ENCODE measurements at regions not wholly inside any gene's neighbourhood (a gene's known extent, or its start where the extent isn't known, plus 50 kb on each side); places are given as distances from the start of the nearest gene placed in this dataset.
A peak's percentile ranks its signal among the peaks of the same experiment; 100 is the strongest.

- intact Hi-C loops (cut with DNase I): no loop called here
- no peaks in the 10 kb centered on the region for H3K4me1 ChIP-seq
- no peaks in the 10 kb centered on the region for H3K9me3 ChIP-seq
- 24 to 68% methylated on average over 2 of the region's 2 CpGs for WGBS, 2 donors
- no peak for TF ChIP-seq POLR2A (IDR thresholded peaks at IDR 0.05)
- TF ChIP-seq, protein P1, sequence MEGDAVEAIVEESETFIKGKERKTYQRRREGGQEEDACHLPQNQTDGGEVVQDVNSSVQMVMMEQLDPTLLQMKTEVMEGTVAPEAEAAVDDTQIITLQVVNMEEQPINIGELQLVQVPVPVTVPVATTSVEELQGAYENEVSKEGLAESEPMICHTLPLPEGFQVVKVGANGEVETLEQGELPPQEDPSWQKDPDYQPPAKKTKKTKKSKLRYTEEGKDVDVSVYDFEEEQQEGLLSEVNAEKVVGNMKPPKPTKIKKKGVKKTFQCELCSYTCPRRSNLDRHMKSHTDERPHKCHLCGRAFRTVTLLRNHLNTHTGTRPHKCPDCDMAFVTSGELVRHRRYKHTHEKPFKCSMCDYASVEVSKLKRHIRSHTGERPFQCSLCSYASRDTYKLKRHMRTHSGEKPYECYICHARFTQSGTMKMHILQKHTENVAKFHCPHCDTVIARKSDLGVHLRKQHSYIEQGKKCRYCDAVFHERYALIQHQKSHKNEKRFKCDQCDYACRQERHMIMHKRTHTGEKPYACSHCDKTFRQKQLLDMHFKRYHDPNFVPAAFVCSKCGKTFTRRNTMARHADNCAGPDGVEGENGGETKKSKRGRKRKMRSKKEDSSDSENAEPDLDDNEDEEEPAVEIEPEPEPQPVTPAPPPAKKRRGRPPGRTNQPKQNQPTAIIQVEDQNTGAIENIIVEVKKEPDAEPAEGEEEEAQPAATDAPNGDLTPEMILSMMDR (IDR thresholded peaks at IDR 0.05): no peak
- H3K4me3 ChIP-seq: no peak overlapping the region
- H3K27ac ChIP-seq: no peak overlapping the region
- H3K27me3 ChIP-seq: no peaks in the 10 kb centered on the region
- DNase-seq (no peak), ATAC-seq (no peak)
- H3K36me3 ChIP-seq (replicated peaks in 1 of 2; ENCODE audit: insufficient read depth in 1 of 2, low read depth in 2 of 2): no peaks in the 10 kb centered on the region
Observed at GRCh38 chr7:46152696-46153095, 231.6 kb upstream of the IGFBP3 start.

DNA sequence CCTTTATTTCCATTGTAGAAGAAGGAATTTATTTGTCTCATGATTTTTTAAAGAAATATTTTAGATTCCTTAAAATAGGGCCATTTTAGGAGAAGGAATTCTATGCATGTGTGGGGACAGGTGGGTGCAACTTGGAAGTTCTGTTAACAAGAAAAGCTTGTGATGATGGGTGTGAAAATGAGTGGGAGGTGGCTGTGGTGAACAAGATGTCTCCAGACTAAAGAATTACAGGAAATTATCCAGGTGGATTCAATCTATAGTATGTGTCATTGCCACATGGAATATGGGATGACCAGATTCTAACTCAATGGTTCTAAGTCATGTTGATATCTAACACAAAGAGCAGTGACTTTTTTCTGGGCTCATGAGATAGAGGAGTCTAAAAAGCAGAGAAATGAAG is 229.6 kb upstream of the IGFBP3 start:
- no peak for ATAC-seq
- no peak for TF ChIP-seq POLR2A (IDR thresholded peaks at IDR 0.05)
- TF ChIP-seq, protein P1 (IDR thresholded peaks at IDR 0.05): no peak
- no peaks in the 10 kb centered on the region for H3K36me3 ChIP-seq (replicated peaks in 1 of 2; ENCODE audit: insufficient read depth in 1 of 2, low read depth in 2 of 2)

DNA sequence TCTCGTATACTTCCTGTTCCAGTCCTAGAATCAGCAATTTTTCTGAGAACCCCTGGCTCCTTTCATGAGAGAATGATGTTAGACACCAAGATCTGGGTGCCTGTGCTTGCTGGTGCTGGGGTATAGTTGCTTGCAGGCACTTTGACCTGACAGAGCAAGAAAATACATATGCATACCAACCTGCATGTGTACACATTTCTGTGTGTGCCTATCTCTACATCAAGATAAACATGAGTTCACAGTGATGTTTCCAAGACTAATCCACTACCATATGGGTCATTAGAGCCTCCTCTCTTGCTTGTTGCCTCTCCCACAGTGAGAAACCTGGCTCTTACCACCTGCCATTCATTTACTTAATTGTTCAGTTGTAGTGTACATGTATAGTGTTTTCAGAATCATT is 229.1 kb upstream of the IGFBP3 start:
- H3K9me3 ChIP-seq: no peaks in the 10 kb centered on the region
- no peak for TF ChIP-seq POLR2A (IDR thresholded peaks at IDR 0.05)
- TF ChIP-seq, protein P1 (IDR thresholded peaks at IDR 0.05): no peak
- no peak for ATAC-seq
- WGBS, 2 donors: 42 to 45% methylated on average over 1 of the region's 1 CpG
- no peaks in the 10 kb centered on the region for H3K36me3 ChIP-seq (replicated peaks in 1 of 2; ENCODE audit: insufficient read depth in 1 of 2, low read depth in 2 of 2)
- H3K4me3 ChIP-seq: no peak overlapping the region
- intact Hi-C loops (cut with DNase I): no loop called here
- DNase-seq: no peak
- no peaks in the 10 kb centered on the region for H3K27me3 ChIP-seq
- H3K27ac ChIP-seq: no peak overlapping the region
- H3K4me1 ChIP-seq: peaks cover under 1% of the 10 kb centered on the region

More for the DNA sequence above, 229.6 kb upstream of the IGFBP3 start:
- DNase-seq: no peak
- H3K27me3 ChIP-seq: no peaks in the 10 kb centered on the region
- no peak overlapping the region for H3K27ac ChIP-seq
- intact Hi-C loops (cut with DNase I): no loop called here
- no peak overlapping the region for H3K4me3 ChIP-seq
- H3K9me3 ChIP-seq: no peaks in the 10 kb centered on the region
- H3K4me1 ChIP-seq: no peaks in the 10 kb centered on the region

- Histone ChIP-seq H3K27ac (no peak overlapping the region), H3K4me3 (no peak overlapping the region), H3K4me1 (peaks cover 7% of the 10 kb centered on the region), H3K36me3 (replicated peaks in 1 of 2; ENCODE audit: insufficient read depth in 1 of 2, low read depth in 2 of 2) (no peaks in the 10 kb centered on the region), H3K27me3 (no peaks in the 10 kb centered on the region), H3K9me3 (no peaks in the 10 kb centered on the region)
- DNase-seq (no peak), ATAC-seq (no peak)
- intact Hi-C loops (cut with DNase I): no loop called here
- TF ChIP-seq POLR2A (IDR thresholded peaks at IDR 0.05): no peak
- TF ChIP-seq, protein P1 (IDR thresholded peaks at IDR 0.05): no peak
- 84 to 87% methylated on average over 2 of the region's 2 CpGs for WGBS, 2 donors
Observed at GRCh38 chr7:46147871-46148270, 226.8 kb upstream of the IGFBP3 start.

- H3K4me1 ChIP-seq: peaks cover 7% of the 10 kb centered on the region
- TF ChIP-seq POLR2A (IDR thresholded peaks at IDR 0.05): no peak
- TF ChIP-seq, protein P1 (IDR thresholded peaks at IDR 0.05): no peak
- no peaks in the 10 kb centered on the region for H3K27me3 ChIP-seq
- intact Hi-C loops (cut with DNase I): no loop called here
- WGBS, 2 donors: 65 to 71% methylated on average over 11 of the region's 11 CpGs
- H3K9me3 ChIP-seq: no peaks in the 10 kb centered on the region
- ATAC-seq (no peak), DNase-seq (no peak)
- no peaks in the 10 kb centered on the region for H3K36me3 ChIP-seq (replicated peaks in 1 of 2; ENCODE audit: insufficient read depth in 1 of 2, low read depth in 2 of 2)
- peak overlapping the region in 1 of 4 donors; percentile 67 for H3K27ac ChIP-seq
- H3K4me3 ChIP-seq: no peak overlapping the region
Observed at GRCh38 chr7:46146454-46147255, 225.6 kb upstream of the IGFBP3 start.
